ENCODE measurements at regions not wholly inside any gene's neighbourhood (a gene's known extent, or its start where the extent isn't known, plus 50 kb on each side); places are given as distances from the start of the nearest gene placed in this dataset.

GRCh38 chr3:152128356-152128755, 140.4 kb upstream of the MBNL1 start:
- TF ChIP-seq, protein P1, sequence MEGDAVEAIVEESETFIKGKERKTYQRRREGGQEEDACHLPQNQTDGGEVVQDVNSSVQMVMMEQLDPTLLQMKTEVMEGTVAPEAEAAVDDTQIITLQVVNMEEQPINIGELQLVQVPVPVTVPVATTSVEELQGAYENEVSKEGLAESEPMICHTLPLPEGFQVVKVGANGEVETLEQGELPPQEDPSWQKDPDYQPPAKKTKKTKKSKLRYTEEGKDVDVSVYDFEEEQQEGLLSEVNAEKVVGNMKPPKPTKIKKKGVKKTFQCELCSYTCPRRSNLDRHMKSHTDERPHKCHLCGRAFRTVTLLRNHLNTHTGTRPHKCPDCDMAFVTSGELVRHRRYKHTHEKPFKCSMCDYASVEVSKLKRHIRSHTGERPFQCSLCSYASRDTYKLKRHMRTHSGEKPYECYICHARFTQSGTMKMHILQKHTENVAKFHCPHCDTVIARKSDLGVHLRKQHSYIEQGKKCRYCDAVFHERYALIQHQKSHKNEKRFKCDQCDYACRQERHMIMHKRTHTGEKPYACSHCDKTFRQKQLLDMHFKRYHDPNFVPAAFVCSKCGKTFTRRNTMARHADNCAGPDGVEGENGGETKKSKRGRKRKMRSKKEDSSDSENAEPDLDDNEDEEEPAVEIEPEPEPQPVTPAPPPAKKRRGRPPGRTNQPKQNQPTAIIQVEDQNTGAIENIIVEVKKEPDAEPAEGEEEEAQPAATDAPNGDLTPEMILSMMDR (IDR thresholded peaks at IDR 0.05) = no peak
- no peak for TF ChIP-seq POLR2A (IDR thresholded peaks at IDR 0.05)
